ENCODE measurements at regions not wholly inside any gene's neighbourhood (a gene's known extent, or its start where the extent isn't known, plus 50 kb on each side); places are given as distances from the start of the nearest gene placed in this dataset.

DNA sequence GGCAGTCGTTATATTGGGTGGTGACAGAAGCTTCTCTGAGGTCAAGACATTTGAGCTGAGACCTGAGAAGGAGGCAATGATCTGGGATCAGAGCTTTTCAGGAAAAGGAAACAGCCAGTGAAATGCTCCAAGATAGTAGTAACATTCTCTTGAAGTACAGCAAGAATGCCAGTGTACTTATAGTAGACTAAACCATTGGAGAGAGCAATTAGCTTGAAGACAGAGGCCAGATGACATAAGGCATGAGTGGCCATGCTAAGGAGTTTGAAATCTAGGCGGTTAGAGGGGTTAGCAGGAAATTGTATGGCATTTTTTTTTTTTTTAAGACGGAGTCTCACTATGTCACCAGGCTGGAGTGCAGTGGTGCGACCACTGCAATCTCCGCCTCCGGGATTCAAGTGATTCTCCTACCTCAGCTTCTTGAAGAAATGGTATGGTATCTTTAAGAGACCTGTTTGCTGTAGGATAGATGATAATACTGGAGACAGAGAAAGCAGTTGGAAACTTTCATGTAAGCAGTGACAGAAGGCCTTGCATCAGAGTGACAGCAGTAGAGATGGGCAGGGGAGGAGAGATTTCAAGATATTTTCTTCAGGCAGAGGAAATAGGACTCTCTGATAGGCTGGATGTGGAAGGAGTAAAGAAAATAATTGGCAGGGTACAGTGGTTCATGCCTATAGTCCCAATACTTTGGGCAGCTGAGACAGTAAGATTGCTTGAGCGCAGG is 482.2 kb upstream of the PAPPA start:
- Mint-ChIP-seq H3K27ac (no peak overlapping the region), H3K4me3 (ENCODE audit: low read depth) (no peak overlapping the region), H3K9me3 (ENCODE audit: low read depth) (peaks cover 4% of the 10 kb centered on the region), H3K36me3 (ENCODE audit: insufficient read depth) (no peaks in the 10 kb centered on the region), H3K4me1 (ENCODE audit: low read depth) (peaks cover 5% of the 10 kb centered on the region), H3K27me3 (peaks cover 3% of the 10 kb centered on the region)
- TF ChIP-seq, protein P1, sequence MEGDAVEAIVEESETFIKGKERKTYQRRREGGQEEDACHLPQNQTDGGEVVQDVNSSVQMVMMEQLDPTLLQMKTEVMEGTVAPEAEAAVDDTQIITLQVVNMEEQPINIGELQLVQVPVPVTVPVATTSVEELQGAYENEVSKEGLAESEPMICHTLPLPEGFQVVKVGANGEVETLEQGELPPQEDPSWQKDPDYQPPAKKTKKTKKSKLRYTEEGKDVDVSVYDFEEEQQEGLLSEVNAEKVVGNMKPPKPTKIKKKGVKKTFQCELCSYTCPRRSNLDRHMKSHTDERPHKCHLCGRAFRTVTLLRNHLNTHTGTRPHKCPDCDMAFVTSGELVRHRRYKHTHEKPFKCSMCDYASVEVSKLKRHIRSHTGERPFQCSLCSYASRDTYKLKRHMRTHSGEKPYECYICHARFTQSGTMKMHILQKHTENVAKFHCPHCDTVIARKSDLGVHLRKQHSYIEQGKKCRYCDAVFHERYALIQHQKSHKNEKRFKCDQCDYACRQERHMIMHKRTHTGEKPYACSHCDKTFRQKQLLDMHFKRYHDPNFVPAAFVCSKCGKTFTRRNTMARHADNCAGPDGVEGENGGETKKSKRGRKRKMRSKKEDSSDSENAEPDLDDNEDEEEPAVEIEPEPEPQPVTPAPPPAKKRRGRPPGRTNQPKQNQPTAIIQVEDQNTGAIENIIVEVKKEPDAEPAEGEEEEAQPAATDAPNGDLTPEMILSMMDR (IDR thresholded peaks at IDR 0.05; ENCODE audit: unreplicated experiment), result no peak
- DNase-seq (ENCODE audit: low spot score, unreplicated experiment), result no peak

DNA sequence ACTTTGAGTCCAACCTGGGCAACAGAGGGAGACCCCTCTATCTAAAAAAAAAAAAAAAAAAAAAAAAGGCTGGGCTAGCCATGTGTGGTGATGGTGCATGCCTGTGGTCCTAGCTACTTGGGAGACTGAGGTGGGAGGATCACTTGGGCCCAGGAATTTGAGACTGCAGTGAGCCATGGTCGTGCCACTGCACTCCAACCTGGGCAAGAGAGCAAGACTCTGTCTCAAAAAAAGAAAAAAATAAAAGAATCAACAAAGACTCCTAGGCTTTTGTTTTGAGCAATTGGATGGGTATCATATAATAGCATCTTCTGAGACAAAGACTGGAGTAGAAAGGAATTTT is 481.7 kb upstream of the PAPPA start:
- H3K36me3 Mint-ChIP-seq (ENCODE audit: insufficient read depth), result no peaks in the 10 kb centered on the region
- H3K27me3 Mint-ChIP-seq, result peaks cover 3% of the 10 kb centered on the region
- peaks cover 5% of the 10 kb centered on the region for H3K4me1 Mint-ChIP-seq (ENCODE audit: low read depth)
- no peak for DNase-seq (ENCODE audit: low spot score, unreplicated experiment)
- H3K9me3 Mint-ChIP-seq (ENCODE audit: low read depth), result peaks cover 9% of the 10 kb centered on the region
- H3K27ac Mint-ChIP-seq, result no peak overlapping the region
- H3K4me3 Mint-ChIP-seq (ENCODE audit: low read depth), result no peak overlapping the region
- TF ChIP-seq, protein P1 (IDR thresholded peaks at IDR 0.05; ENCODE audit: unreplicated experiment), result no peak

DNA sequence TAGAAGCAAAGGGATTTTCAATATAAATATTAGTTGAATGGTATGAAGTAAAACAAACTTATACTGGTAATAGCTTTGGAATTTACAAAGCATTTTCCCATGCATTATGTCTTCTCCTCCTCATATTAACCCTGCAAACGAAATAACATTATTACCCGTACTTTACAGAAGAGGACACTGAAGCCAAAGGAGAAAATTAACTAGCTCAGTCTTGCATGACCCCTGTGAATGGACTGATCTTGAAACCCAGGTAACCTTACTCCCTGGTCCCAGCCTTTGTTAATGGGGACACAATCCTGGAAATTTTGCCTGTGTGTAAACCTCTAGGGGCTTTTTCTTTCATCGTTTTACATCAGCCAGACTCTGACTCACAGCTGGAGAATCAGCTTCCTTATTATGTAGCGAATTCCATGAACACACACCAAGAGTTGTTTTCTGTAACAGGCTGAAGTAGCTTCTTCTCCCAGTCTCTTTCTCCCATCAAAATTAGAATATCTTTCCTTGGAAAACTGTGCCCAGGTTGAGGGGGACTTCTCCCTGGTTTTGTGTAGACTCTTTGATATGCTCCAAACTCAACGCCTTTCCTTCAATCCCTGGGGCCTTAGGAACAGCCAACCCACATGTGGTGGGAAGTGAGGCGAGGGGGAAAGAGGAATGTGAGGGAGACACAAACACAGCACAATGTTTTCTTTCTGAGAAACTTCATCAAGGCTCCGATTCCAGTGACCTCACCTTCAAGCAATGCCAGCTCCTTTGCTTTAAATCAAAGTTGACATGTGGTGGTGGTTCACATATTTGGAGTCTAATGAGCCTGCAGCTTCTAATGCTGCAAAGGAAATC is 480.9 kb upstream of the PAPPA start:
- TF ChIP-seq, protein P1 (IDR thresholded peaks at IDR 0.05; ENCODE audit: unreplicated experiment), result no peak
- no peak for DNase-seq (ENCODE audit: low spot score, unreplicated experiment)
- H3K9me3 Mint-ChIP-seq (ENCODE audit: low read depth), result peaks cover 10% of the 10 kb centered on the region
- H3K27ac Mint-ChIP-seq, result peak overlapping the region; percentile 96
- H3K27me3 Mint-ChIP-seq, result peaks cover 3% of the 10 kb centered on the region
- H3K36me3 Mint-ChIP-seq (ENCODE audit: insufficient read depth), result no peaks in the 10 kb centered on the region
- no peak overlapping the region for H3K4me3 Mint-ChIP-seq (ENCODE audit: low read depth)
- peaks cover 5% of the 10 kb centered on the region for H3K4me1 Mint-ChIP-seq (ENCODE audit: low read depth)

DNA sequence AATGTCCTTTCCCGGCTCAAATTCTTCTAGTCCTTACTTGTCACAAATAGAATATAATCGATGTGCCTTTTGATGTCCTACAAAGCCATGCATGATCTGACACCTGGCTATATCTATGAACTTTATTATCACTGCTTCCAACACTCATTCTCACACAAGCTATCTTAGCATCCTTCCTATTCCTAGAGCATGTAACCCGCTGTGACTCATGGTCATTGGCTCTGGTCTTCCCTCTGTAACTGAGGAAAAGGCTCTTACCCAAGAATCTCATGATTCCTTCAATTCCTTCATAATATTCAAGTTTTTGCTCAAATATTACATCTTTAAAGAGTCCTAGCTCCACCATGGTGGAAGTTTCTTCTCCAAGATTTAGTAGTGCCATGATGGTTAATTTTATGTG is 480.0 kb upstream of the PAPPA start:
- H3K27me3 Mint-ChIP-seq, result no peaks in the 10 kb centered on the region
- H3K36me3 Mint-ChIP-seq (ENCODE audit: insufficient read depth), result no peaks in the 10 kb centered on the region
- peak overlapping the region; percentile 0 for H3K27ac Mint-ChIP-seq

DNA sequence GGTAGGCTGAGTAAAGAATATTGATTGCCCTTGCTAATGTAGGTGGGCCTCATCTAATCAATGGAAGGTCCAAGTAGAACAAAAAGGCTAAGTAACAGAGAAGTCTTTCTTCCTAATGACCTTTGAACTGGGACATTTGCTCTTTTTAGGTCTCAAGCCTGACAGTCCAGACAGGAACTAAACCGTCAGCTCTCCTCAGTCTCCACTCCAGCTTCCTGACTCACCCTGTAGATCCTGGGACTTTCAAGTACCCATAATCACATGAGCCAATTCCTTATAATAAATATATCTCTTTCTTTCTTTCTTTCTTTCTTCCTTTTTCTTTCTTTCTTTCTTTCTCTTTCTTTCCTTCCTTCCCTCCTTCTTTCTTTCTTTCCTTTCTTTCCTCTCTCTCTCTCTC is 479.5 kb upstream of the PAPPA start:
- Mint-ChIP-seq H3K36me3 (ENCODE audit: insufficient read depth) (no peaks in the 10 kb centered on the region), H3K27ac (peak overlapping the region; percentile 18), H3K4me1 (ENCODE audit: low read depth) (peaks cover 5% of the 10 kb centered on the region), H3K27me3 (no peaks in the 10 kb centered on the region), H3K9me3 (ENCODE audit: low read depth) (peaks cover 10% of the 10 kb centered on the region), H3K4me3 (ENCODE audit: low read depth) (no peak overlapping the region)
- no peak for DNase-seq (ENCODE audit: low spot score, unreplicated experiment)
- TF ChIP-seq, protein P1 (IDR thresholded peaks at IDR 0.05; ENCODE audit: unreplicated experiment), result no peak

More for the DNA sequence above, 480.0 kb upstream of the PAPPA start:
- Mint-ChIP-seq H3K4me1 (ENCODE audit: low read depth) (peaks cover 5% of the 10 kb centered on the region), H3K4me3 (ENCODE audit: low read depth) (no peak overlapping the region), H3K9me3 (ENCODE audit: low read depth) (peaks cover 10% of the 10 kb centered on the region)
- TF ChIP-seq, protein P1 (IDR thresholded peaks at IDR 0.05; ENCODE audit: unreplicated experiment), result no peak
- DNase-seq (ENCODE audit: low spot score, unreplicated experiment), result no peak
